Stimulated activated CD4-positive, alpha-beta T cell treated with anti-CD3 and anti-CD28 coated beads, Interleukin-15, amount 100 ng/mL, for 24 hours (primary cell): ENCODE measurements at regions not wholly inside any gene's neighbourhood (a gene's known extent, or its start where the extent isn't known, plus 50 kb on each side); places are given as distances from the start of the nearest gene placed in this dataset.

Experiments used
- DNase-seq: peaks from one replicate; pipeline ENCODE4 v3.0.0-alpha.2; 2020

GRCh38 chr9:88798476-88798875 lies 192.8 kb upstream of the S1PR3 start:
- DNase-seq: no peak

GRCh38 chr9:88799541-88800328 lies 191.5 kb upstream of the S1PR3 start:
- DNase-seq: no peak

- DNase-seq: no peak
Measured at GRCh38 chr9:88800329-88800682, 191.0 kb upstream of the S1PR3 start.

- no peak for DNase-seq
Measured at GRCh38 chr9:88801214-88801796, 190.0 kb upstream of the S1PR3 start.

- no peak for DNase-seq
Measured at GRCh38 chr9:88802533-88802932, 188.7 kb upstream of the S1PR3 start.

- DNase-seq: no peak
Measured at GRCh38 chr9:88803546-88804253, 187.6 kb upstream of the S1PR3 start.

GRCh38 chr9:88804254-88804596 lies 187.0 kb upstream of the S1PR3 start:
- no peak for DNase-seq

GRCh38 chr9:88805217-88805943 lies 185.9 kb upstream of the S1PR3 start:
- no peak for DNase-seq

GRCh38 chr9:88807426-88807825 lies 183.8 kb upstream of the S1PR3 start:
- no peak for DNase-seq

- no peak for DNase-seq
Measured at GRCh38 chr9:88808019-88808656, 183.1 kb upstream of the S1PR3 start.

- no peak for DNase-seq
Measured at GRCh38 chr9:88808761-88809354, 182.4 kb upstream of the S1PR3 start.

- DNase-seq: no peak
Measured at GRCh38 chr9:88809355-88810161, 181.7 kb upstream of the S1PR3 start.

- no peak for DNase-seq
Measured at GRCh38 chr9:88810826-88811225, 180.4 kb upstream of the S1PR3 start.

GRCh38 chr9:88811511-88811910 lies 179.8 kb upstream of the S1PR3 start:
- no peak for DNase-seq

GRCh38 chr9:88812938-88813637 lies 178.2 kb upstream of the S1PR3 start:
- DNase-seq: no peak

- DNase-seq: no peak
Measured at GRCh38 chr9:88813638-88814209, 177.5 kb upstream of the S1PR3 start.

- no peak for DNase-seq
Measured at GRCh38 chr9:88814577-88814976, 176.7 kb upstream of the S1PR3 start.

GRCh38 chr9:88816141-88816540 lies 175.1 kb upstream of the S1PR3 start:
- no peak for DNase-seq

- DNase-seq: no peak
Measured at GRCh38 chr9:88816591-88816990, 174.7 kb upstream of the S1PR3 start.

GRCh38 chr9:88817628-88818027 lies 173.6 kb upstream of the S1PR3 start:
- no peak for DNase-seq
